Mucosa of descending colon (tissue), 3 donors: ENCODE measurements at regions not wholly inside any gene's neighbourhood (a gene's known extent, or its start where the extent isn't known, plus 50 kb on each side); places are given as distances from the start of the nearest gene placed in this dataset.

ENCODE experiments used
- ATAC-seq: fragments of 200-7000 bp; cut with Tn5 transposase; one replicate; pipeline ENCODE4 v1.9.1; 2020; ENCODE audit warnings: mild to moderate bottlenecking, moderate library complexity
- DNase-seq, 3 donors: peaks; one replicate each; pipeline ENCODE4 v3.0.0-alpha.2; 2020
- H3K36me3 ChIP-seq: fragments of 200-600 bp; one replicate; pipeline ENCODE4 v1.8.0; 2021; ENCODE audit warnings: low read depth, mild to moderate bottlenecking
- H3K4me1 ChIP-seq: fragments of 200-600 bp; one replicate; pipeline ENCODE4 v1.8.0; 2021; ENCODE audit warnings: low read depth, mild to moderate bottlenecking
- H3K4me3 ChIP-seq: fragments of 200-600 bp; one replicate; pipeline ENCODE4 v1.8.0; 2021; ENCODE audit warnings: mild to moderate bottlenecking
- H3K9me3 ChIP-seq: fragments of 200-600 bp; one replicate; pipeline ENCODE4 v1.8.0; 2021; ENCODE audit warnings: mild to moderate bottlenecking
- CTCF ChIP-seq: fragments of 200-600 bp; IDR thresholded peaks from one replicate; pipeline ENCODE4 v1.8.0; 2022; ENCODE audit warnings: antibody characterized with exemption, mild to moderate bottlenecking
- intact Hi-C, 2 donors: fragments of 100-400 bp; cut with DNase I in 1 of 2; cut with micrococcal nuclease in 1 of 2; formaldehyde crosslinking; loops; one replicate each; pipeline versions ENCODE4 v1.11.0 to v1.11.1; 2022; cut with DNase I, micrococcal nuclease
- donor health status: DM: no; HTN: no; CAD: no; lungs with moderate emphysema.
- donor health status: DM: no; HTN: no; CAD: no.
- donor health status: DM: no; HTN: yes; CAD: no.

GRCh38 chr13:109608503-109608902, 177.9 kb downstream of the IRS2 start:
- Histone ChIP-seq H3K9me3 (no peaks in the 10 kb centered on the region), H3K4me1 (no peaks in the 10 kb centered on the region), H3K4me3 (no peak overlapping the region), H3K36me3 (no peaks in the 10 kb centered on the region)
- intact Hi-C loops = no loop called here
- DNase-seq (no peak), ATAC-seq (no peak)
- no peak for TF ChIP-seq CTCF

GRCh38 chr13:109608059-109608458, 178.3 kb downstream of the IRS2 start:
- intact Hi-C loops = no loop called here
- H3K4me1 ChIP-seq = no peaks in the 10 kb centered on the region
- DNase-seq = no peak
- H3K9me3 ChIP-seq = no peaks in the 10 kb centered on the region
- ATAC-seq = no peak
- no peaks in the 10 kb centered on the region for H3K36me3 ChIP-seq
- no peak for TF ChIP-seq CTCF
- no peak overlapping the region for H3K4me3 ChIP-seq

GRCh38 chr13:109606520-109606919, 179.9 kb downstream of the IRS2 start:
- DNase-seq = no peak
- no peaks in the 10 kb centered on the region for H3K9me3 ChIP-seq
- H3K4me3 ChIP-seq = no peak overlapping the region
- TF ChIP-seq CTCF = no peak
- no peaks in the 10 kb centered on the region for H3K4me1 ChIP-seq
- ATAC-seq = no peak
- intact Hi-C loops = no loop called here
- H3K36me3 ChIP-seq = no peaks in the 10 kb centered on the region

- DNase-seq (no peak), ATAC-seq (no peak)
- H3K4me3 ChIP-seq = no peak overlapping the region
- H3K9me3 ChIP-seq = no peaks in the 10 kb centered on the region
- no peaks in the 10 kb centered on the region for H3K4me1 ChIP-seq
- intact Hi-C loops = no loop called here
- no peaks in the 10 kb centered on the region for H3K36me3 ChIP-seq
- no peak for TF ChIP-seq CTCF
These were observed 180.5 kb downstream of the IRS2 start for GRCh38 chr13:109605846-109606245.

- no peak for TF ChIP-seq CTCF
- no peak for ATAC-seq
These were observed 181.5 kb downstream of the IRS2 start for GRCh38 chr13:109604894-109605293.

GRCh38 chr13:109602356-109602755, 184.0 kb downstream of the IRS2 start:
- TF ChIP-seq CTCF = no peak
- H3K4me3 ChIP-seq = no peak overlapping the region
- no peaks in the 10 kb centered on the region for H3K4me1 ChIP-seq
- no peaks in the 10 kb centered on the region for H3K9me3 ChIP-seq
- DNase-seq = no peak
- intact Hi-C loops = no loop called here
- no peak for ATAC-seq
- no peaks in the 10 kb centered on the region for H3K36me3 ChIP-seq

More at GRCh38 chr13:109604894-109605293, 181.5 kb downstream of the IRS2 start:
- Histone ChIP-seq H3K4me3 (no peak overlapping the region), H3K4me1 (no peaks in the 10 kb centered on the region), H3K9me3 (no peaks in the 10 kb centered on the region), H3K36me3 (no peaks in the 10 kb centered on the region)
- no peak for DNase-seq
- intact Hi-C loops = no loop called here
